HepG2 (cell line): ENCODE measurements at regions not wholly inside any gene's neighbourhood (a gene's known extent, or its start where the extent isn't known, plus 50 kb on each side); places are given as distances from the start of the nearest gene placed in this dataset.

Source experiments
- ARID5B ChIP-seq: IDR thresholded peaks from 2 replicates; pipeline ENCODE4 v1.4.0; 2020; ENCODE audit warnings: mild to moderate bottlenecking, missing genetic modification reagents
- ATF2 ChIP-seq: sonication (generic); formaldehyde crosslinking; IDR thresholded peaks from 2 replicates; pipeline ENCODE4 v1.4.0; 2020; ENCODE audit warnings: missing genetic modification reagents
- DBP ChIP-seq: sonication (generic); formaldehyde crosslinking; IDR thresholded peaks from 2 replicates; pipeline ENCODE4 v1.4.0; 2020; ENCODE audit warnings: missing genetic modification reagents; ENCODE audit errors: not compliant biosample characterization
- ELK4 ChIP-seq: sonication (generic); formaldehyde crosslinking; IDR thresholded peaks from 2 replicates; pipeline ENCODE4 v1.9.0; 2021; ENCODE audit warnings: missing genetic modification reagents, borderline replicate concordance
- GLI4 ChIP-seq: sonication (generic); formaldehyde crosslinking; IDR thresholded peaks from 2 replicates; pipeline ENCODE4 v1.5.1; 2020; ENCODE audit warnings: missing genetic modification reagents, mild to moderate bottlenecking, moderate library complexity, borderline replicate concordance
- LCORL ChIP-seq, 2 experiments: fragments of 450-650 bp in 1 of 2; sonication (generic) in 1 of 2; formaldehyde crosslinking in 1 of 2; IDR thresholded peaks; 2 replicates each; pipeline versions ENCODE4 v1.5.0 to v1.6.1; 2017 to 2020; ENCODE audit warnings: antibody characterized with exemption in 1 of 2, missing genetic modification reagents in 1 of 2
- NR2F6 ChIP-seq, 2 experiments: IDR thresholded peaks; 2 replicates each; pipeline ENCODE4 v1.6.1; 2016; ENCODE audit warnings: antibody characterized with exemption in 1 of 2, mild to moderate bottlenecking in 1 of 2
- ONECUT2 ChIP-seq: sonication (generic); formaldehyde crosslinking; IDR thresholded peaks from 2 replicates; pipeline ENCODE4 v1.4.0; 2020; ENCODE audit warnings: missing genetic modification reagents
- REXO4 ChIP-seq: sonication (generic); formaldehyde crosslinking; IDR thresholded peaks from 2 replicates; pipeline ENCODE4 v1.8.0; 2022; ENCODE audit warnings: missing genetic modification reagents, mild to moderate bottlenecking, borderline replicate concordance
- RNF219 ChIP-seq: sonication (generic); formaldehyde crosslinking; IDR thresholded peaks from 2 replicates; pipeline ENCODE4 v1.5.0; 2020; ENCODE audit warnings: mild to moderate bottlenecking, missing genetic modification reagents
- SALL2 ChIP-seq: sonication (generic); formaldehyde crosslinking; IDR thresholded peaks from 2 replicates; pipeline ENCODE4 v1.8.1; 2023; ENCODE audit warnings: mild to moderate bottlenecking, missing genetic modification reagents, inconsistent platforms
- SIX4 ChIP-seq: sonication (generic); formaldehyde crosslinking; IDR thresholded peaks from 2 replicates; pipeline ENCODE4 v1.4.0; 2020; ENCODE audit warnings: missing genetic modification reagents
- SP1 ChIP-seq, 2 experiments: fragments of 450-650 bp in 1 of 2; sonication (generic) in 1 of 2; formaldehyde crosslinking in 1 of 2; IDR thresholded peaks; 2 replicates each; pipeline versions ENCODE4 v1.4.0 to v1.6.1; 2016 to 2020; ENCODE audit warnings: missing genetic modification reagents in 1 of 2
- TFDP1 ChIP-seq: IDR thresholded peaks from 2 replicates; pipeline ENCODE4 v1.6.1; 2016; ENCODE audit warnings: missing compliant biosample characterization, missing genetic modification reagents, borderline replicate concordance
- ZEB1 ChIP-seq: IDR thresholded peaks from 2 replicates; pipeline ENCODE4 v1.6.1; 2012; ENCODE audit warnings: mild to moderate bottlenecking, low read depth, inconsistent platforms; ENCODE audit not compliant: insufficient replicate concordance
- ZNF136 ChIP-seq: sonication (generic); formaldehyde crosslinking; IDR thresholded peaks from 2 replicates; pipeline ENCODE4 v1.8.1; 2022; ENCODE audit warnings: low read depth, mild to moderate bottlenecking, moderate library complexity, missing genetic modification reagents
- ZNF263 ChIP-seq: sonication (generic); formaldehyde crosslinking; IDR thresholded peaks from 2 replicates; pipeline ENCODE4 v1.4.0; 2020; ENCODE audit warnings: missing genetic modification reagents
- ZNF784 ChIP-seq: sonication (generic); formaldehyde crosslinking; IDR thresholded peaks from 2 replicates; pipeline ENCODE4 v1.5.1; 2020; ENCODE audit warnings: missing genetic modification reagents, mild to moderate bottlenecking, borderline replicate concordance

GRCh38 chr6:139490482-139490881 is 116.0 kb upstream of the CITED2 start (continued):
- no peak for TF ChIP-seq ATF2 (CRISPR knock-in tag)
- TF ChIP-seq LCORL (IDR thresholded peaks at IDR 0.05): no peak
- no peak for TF ChIP-seq LCORL (CRISPR knock-in tag; IDR thresholded peaks at IDR 0.05)
- TF ChIP-seq RNF219: no peak
- no peak for TF ChIP-seq NR2F6 (IDR thresholded peaks at IDR 0.05)
- TF ChIP-seq NR2F6 (CRISPR knock-in tag; IDR thresholded peaks at IDR 0.05): no peak
- TF ChIP-seq SP1 (IDR thresholded peaks at IDR 0.05): no peak
- TF ChIP-seq SP1 (CRISPR knock-in tag; IDR thresholded peaks at IDR 0.05): no peak
- TF ChIP-seq ELK4: no peak
- no peak for TF ChIP-seq ZNF263 (CRISPR knock-in tag)
- TF ChIP-seq ARID5B (CRISPR knock-in tag): peak; percentile 50
- TF ChIP-seq SALL2 (CRISPR knock-in tag): no peak
- TF ChIP-seq ZNF784 (CRISPR knock-in tag): peak; percentile 87; the same call in 1 of the 2 replicates
- no peak for TF ChIP-seq SIX4 (CRISPR knock-in tag)
- no peak for TF ChIP-seq GLI4 (CRISPR knock-in tag)
- TF ChIP-seq ZNF136 (CRISPR knock-in tag): no peak
- TF ChIP-seq TFDP1 (CRISPR knock-in tag): no peak
- no peak for TF ChIP-seq REXO4 (CRISPR knock-in tag)
- no peak for TF ChIP-seq ONECUT2 (CRISPR knock-in tag)
- no peak for TF ChIP-seq ZEB1
- no peak for TF ChIP-seq DBP (CRISPR knock-in tag)
